HG02798 (cell line): ENCODE measurements at regions not wholly inside any gene's neighbourhood (a gene's known extent, or its start where the extent isn't known, plus 50 kb on each side); places are given as distances from the start of the nearest gene placed in this dataset.
A peak's percentile ranks its signal among the peaks of the same experiment; 100 is the strongest.

ENCODE experiments used
- ATAC-seq: cut with Tn5 transposase; IDR thresholded peaks from one replicate; pipeline ENCODE4 v1.9.1; 2021; ENCODE audit warnings: mild to moderate bottlenecking; ENCODE audit not compliant: unreplicated experiment, poor library complexity

DNA sequence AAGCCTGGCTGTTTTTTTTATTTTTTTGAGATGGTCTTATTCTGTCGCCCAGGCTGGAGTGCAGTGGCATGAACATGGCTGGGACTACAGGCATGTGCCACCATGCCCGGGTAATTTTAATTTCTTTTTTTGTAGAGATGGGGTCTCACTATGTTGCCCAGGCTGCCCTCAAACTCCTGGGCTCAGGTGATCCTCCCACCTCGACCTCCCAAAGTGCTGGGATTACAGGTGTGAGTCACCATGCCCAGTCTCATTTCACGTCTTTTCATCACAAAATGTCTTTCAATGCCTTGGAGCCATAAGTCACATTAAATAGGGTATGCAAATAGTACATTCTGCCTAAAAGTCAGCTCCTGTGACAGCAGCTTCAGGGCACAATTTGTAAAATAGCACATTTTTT, 52.8 kb downstream of the SOX2 start:
- ATAC-seq: no peak

DNA sequence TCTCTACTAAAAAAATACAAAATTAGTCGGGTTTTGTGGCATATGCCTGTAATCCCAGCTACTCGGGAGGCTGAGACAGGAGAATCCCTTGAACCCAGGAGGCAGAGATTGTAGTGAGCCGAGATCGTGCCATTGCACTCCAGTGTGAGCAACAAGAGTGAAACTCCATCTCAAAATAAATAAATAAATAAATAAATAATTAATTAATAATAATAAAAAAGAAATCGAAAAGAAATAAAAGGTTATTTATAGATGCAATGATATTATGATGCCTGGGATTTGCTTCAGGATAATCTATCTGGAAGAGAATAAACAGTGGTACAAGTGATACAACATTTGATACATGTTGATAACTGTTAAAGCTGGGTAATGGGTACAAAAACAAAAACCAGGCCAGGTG, 58.6 kb downstream of the SOX2 start:
- no peak for ATAC-seq

DNA sequence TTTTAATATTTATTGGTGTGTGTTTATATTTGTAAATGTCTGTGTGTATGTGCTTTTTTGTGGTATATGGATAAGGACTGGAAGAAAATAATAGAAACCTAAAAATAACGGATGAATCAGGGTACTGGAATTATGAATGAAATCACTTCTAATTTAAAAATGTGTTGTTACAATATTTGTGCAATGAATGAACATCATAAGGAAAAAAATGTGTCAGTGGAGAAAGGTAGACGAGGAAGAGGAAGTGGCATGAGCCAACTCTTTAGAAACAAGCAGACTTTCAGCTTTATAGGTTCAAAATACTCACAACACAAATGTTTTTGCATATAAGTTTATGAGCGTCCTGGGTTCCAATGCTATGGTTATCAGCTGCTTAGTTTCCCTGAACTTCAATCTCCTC, 59.4 kb downstream of the SOX2 start:
- ATAC-seq: no peak

DNA sequence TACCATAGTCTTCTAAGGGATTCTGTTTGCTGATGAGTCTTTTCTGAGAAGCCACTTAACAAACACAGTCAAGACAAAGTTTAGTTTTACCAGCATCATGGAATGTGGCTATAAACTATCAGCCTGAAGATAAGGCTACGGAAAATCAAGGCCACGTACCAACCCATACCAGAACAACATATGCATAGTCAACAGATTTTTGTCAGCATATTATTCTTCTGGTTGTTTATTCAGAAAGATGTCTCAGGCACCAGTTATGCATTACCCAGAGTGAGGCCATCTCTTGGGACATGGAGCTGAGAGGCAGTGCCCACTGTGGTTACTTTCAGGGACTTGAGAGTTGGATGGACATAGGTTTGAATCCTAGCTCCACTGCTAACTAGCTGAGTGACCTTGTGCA, 60.4 kb downstream of the SOX2 start:
- no peak for ATAC-seq

DNA sequence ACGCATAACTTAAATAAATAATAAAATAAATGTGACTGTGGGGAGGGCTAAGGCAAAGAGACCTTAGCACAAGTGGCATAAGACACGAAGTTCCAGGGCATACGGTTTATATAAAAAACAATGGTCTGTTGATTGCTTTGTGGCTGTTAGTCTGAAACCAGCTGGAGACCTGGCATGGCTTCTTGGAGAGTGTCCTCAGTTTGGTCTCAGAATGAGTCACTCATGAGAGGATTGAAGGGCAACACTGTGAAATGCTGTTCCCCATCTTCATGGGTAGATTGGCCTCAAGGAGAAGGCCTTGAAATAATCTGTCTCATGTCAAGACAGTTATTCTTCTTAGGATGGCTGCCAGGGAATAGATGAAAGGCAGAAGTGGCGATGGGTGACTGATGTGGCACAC, 62.2 kb downstream of the SOX2 start:
- no peak for ATAC-seq

DNA sequence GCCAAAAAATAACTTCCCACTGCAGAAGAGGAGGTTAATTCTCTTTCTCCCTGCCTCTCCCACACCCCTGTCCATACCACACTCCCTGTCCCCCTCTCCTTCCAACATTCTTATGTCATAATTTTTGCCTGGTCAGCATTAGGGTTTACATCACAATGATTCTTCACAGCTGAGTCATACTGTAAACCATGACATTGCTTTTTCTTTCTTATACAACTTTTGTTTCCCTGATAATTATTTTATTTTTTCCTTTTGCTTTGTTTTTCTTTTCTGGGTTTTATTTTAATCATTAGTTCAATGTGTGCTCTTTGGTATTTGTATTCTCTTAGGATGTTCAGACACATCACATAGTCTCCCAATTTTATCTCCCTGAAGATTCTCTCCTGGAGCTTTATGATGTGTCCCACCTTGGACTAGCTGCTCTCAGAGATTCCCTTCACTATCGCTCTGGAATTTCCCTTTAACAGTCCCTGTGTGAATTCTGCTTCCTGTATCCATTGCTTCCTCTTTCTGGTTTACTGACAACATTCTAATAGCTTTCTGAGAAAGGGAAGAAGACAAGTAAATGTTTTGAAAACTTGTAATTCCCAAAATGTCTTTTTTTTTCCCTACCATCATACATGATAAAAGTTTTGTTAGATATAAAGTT, 70.7 kb downstream of the SOX2 start:
- no peak for ATAC-seq

DNA sequence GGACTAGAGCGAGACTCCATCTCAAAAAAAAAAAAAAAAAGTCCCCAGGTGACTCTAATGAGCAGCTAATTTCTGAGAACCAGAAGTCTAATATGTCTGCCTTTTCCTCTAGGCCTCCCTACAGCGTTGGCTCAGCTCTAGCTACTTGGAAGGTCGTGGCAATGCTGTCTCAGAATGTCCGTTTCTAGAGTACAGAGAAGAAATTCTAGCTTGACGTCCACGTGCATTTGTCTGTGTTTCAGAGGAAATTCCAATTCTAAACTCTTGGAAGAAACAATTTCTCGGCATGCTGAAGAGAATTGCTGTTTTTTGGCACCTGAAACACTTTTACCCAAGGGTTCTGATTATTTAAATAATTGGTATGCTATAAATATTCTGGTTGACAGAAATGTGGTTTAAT, 78.8 kb downstream of the SOX2 start:
- ATAC-seq: no peak

DNA sequence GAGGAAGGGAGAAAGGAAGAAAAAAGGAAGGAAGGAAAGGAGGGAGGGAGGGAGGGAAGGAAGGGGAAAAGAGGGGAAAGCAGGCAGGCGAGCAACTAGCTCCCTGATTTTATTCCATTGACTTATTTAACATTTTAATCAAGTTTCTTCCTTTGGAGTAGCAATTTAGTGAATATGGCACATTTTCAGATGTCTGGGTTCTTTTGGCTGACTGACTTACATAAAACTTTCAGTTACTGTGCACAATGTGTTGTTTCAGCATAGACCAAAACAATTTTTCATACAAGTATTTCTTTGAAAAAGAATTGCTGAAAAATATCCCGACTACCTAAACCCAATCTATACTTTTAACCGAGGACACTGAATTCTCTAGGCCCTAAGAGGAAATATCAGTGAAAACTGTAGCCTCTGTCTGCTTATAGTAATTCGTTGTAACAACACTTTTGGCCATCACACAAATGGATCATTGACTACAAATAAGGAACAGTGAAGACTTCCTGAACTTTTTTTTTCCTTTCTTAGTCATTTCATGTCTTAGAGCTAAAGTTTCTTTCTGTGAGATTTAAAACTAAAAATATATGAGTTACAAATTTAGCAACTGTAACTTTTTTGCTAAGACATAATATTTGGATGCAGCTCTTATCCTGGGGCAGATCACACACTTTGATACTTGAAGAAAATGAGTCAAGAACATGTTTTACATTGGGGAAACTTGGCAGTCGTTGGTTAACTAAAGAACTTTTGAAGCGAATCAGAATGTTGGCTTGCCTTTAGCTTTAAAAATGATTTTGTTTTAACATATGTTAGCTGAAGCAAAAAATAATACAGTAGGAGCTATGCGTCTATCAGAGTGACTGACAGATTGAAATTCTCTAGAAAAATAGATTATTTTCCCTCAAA, 79.6 kb downstream of the SOX2 start:
- no peak for ATAC-seq

DNA sequence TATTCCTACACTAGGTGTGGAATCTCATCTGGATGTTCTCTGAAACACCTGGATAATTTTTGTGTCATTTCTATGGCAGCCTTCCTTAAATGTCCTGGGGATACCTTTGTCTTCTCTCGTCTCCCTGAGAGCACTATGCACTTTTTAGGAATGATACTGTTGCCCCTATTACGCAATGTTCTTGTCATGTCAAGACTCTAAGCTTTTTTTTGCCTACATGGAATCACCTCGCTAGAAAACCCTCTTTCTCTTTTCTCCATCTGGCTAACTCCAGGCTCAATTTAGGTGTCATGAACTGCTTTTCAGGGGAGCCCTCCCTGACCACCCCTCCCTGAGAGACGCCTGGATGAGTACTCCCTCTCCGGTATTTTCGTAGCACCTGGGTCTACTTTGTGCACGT, 81.3 kb downstream of the SOX2 start:
- no peak for ATAC-seq

DNA sequence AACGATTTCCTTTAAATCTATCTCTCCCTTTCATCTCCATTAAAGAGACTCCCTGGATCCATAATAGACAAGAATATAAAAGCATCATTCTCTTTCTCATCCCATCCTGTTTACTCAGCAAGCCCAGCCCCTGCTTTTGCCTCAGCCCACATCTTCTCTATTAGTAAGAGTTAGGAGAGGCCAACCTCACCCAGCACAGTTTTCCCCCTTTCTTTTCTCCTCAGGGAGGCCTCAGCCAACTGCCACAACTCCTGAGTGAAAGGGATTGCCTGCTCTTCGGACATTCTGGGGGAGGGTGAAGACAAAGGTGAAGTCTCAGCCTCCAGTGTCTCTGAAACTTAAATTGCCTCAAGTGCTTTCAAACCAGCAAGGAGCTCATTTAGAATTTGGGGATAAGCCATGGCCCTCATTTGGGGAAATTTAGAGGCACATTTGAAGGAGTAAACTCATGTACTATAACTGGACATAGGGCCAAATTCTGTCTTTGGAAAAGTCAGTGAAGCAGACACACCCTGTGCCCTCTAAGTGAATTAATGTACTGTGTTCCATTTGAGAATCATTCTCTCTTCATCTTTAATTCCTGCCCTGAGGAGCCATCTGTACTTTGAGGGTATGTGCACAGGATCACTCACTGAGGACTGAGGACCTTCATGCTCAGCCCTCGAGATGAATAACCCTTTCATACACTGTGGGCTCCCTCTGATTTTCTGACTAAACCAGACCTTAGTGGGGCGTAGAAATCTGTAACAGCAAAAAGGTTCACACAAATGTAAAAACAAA, 82.5 kb downstream of the SOX2 start:
- no peak for ATAC-seq

DNA sequence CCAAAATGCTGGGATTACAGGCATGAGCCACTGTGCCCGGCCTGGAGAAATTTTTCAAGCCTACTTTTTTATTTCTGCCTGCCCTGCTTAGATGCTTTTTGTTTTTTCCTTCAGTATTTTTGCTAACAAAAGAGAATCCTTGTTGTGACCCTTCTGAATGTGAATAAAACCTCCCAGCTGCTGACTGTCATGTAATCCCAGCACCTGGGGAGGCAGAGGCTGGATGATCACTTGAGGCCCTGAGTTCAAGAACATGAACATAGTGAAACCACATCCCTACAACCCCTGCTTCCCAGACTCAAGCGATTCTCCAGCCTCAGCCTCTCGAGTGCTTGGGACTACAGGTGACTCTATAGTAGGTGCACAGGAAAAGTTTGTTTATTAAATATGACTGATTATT, 84.9 kb downstream of the SOX2 start:
- ATAC-seq: no peak

DNA sequence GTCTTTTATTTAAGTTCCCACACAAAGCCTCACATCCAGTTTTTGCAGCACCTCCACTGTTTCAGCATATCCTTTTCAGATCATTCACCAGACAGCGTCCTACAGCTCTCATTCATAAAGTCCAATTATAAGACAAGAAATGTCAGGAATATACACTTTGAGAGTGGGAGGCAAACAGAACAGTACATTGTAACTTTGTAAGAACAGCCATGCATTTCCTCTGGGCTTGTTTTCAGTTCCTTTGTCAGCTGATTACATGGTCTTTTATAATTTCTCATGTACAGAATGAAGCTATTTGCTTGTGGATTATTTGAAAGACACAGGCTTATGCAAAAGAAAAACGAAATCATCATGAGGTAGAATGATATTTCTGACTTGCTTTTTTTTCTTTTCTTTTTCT, 85.7 kb downstream of the SOX2 start:
- no peak for ATAC-seq

DNA sequence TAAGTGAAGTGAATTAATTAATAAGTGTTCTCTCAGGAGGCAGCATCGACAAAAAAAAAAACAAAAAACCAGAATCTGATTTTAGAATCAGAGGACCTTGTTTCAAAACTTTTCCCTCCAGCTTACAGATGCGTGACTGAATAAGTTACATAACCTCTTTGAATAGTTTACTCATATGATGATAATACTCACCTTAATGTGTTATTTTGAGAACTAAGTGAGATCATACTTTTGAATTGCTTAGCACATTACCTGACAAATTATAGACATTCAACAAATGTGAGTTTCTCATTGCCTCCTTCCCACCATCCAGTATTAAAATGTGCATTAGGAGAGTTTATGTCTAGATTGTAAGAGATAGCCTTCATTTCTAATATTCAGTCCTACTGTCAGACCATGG, 94.0 kb downstream of the SOX2 start:
- no peak for ATAC-seq

DNA sequence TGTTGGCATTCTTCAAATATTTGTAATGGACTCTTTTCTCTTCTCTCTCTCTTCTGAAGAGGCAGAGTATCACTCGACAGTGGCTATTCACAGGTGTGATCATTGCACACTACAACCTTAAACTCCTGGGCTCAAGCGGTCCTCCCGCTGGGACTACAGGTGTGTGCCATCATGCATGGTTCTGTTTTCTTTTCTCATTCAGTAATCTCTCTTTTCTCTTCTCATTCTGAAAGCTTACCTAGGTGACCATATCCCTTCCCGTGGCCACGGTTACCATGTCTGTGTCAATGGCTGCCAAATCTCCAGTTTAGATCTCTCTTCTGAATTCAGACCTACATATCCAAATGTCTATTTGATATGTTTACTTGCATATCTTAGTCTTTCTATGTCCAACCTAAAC, 96.3 kb downstream of the SOX2 start:
- ATAC-seq: no peak

DNA sequence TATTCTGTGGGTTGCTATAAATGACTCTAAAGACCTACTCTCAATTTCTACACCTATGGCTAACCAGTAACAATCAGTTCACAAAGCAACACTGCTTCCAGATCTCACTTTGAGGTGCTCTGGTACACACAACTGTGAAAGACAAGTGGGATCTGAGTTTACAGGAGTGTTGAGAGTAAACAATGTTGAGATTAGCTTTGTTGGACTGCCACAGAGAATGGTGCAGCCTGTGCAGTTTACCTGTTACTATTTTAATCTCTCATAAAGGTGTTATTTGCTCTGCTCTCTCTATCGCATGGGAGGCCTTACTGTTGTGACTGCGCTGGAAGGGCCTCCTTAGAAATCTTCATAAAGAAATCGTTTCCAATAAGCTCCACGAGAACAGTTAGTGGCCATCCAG, 112.0 kb downstream of the SOX2 start:
- no peak for ATAC-seq

DNA sequence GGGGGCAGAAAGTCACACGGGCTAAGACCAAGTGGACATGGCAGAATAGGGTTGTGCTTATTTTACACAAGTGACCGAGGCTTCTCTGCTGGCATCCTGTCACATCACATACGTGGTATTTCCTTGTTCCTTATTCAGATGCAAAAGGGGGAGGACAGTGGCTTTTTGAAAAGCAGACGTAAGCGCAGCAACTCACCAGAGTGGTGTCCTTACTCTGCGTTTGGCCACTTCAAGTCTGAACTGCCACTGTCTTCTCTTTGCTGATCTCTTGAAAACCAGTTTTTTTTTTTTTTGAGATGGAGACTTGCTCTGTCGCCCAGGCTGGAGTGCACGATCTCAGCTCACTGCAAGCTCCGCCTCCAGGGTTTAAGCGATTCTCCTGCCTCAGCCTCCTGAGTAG, 113.2 kb downstream of the SOX2 start:
- ATAC-seq: no peak

DNA sequence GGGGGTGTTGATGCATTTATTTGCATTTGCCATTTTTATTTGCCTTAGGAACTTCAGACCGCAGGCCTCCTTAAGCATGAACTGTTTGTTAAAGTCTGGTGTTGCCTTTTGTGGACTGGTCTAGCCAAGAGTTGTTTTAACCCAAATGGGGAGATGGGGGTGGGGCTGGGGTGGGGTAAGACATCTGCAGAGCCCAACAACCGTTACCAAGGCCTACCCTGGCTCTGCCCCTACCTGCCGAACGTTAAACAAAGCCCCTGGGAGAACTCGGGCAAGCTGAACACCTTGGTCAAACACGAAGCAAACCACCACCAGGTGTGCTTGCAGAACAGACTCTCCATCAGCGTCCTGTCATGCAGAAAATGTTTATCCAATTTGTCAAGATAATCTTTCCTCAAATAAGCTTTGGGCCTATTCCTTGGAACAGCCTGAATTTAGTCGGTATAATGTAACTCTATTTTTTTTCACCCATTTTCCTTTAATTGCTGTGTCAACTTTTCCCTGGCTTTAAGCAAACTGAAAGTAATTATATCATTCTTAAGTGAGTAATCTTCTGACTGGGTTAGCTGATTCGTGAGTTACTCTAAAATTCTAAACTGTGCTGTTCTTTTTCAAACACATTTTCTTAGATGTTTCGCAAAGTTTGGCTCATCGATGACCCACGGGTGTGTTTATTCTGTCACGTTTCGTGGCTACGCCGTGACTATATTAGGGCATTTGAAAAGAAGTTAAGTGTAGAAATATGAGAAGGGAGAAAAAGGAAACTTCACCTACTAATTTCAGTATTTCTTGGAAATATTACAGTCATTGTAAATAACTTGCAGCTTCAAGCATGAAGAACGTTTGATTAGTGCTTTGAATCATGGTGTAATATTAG, 127.6 kb downstream of the SOX2 start:
- peak; percentile 20 for ATAC-seq

DNA sequence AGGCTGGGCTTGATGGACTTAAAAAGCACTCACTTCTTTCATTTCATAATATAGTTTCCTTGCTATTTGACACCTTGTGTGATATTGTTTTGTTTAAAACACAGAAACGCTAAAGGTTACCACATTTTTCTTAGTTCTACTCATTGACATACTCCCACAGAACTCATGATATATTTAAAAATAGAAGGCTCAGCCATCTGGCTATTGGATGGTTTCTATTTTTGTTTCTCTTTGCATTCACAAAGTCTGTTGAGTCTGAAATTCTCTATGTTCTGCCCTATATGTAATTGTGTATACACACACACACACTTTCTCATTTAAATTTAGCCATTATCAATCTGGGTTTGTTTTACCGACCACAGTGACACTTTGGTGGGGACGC, 128.2 kb downstream of the SOX2 start:
- peak; percentile 55 for ATAC-seq

DNA sequence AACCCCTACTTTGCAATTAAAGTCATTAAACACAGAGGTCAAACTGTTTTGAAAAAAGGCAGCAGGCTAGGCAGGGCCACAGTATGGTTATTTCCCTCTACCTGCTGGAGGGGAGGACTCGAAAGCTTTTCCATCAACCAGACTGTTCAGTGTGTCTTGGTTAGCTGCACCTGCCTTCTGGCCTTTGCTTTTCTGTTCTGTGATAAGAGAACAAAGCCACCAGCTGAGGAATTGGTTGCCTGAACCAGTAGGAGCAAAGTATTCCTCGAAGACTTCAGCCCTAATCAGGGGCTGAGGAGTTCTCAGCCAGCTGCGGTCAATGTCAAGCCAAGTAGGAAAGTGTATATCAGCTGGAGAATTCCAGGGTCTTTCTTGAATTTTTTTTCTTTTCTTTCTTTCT, 132.5 kb downstream of the SOX2 start:
- no peak for ATAC-seq

DNA sequence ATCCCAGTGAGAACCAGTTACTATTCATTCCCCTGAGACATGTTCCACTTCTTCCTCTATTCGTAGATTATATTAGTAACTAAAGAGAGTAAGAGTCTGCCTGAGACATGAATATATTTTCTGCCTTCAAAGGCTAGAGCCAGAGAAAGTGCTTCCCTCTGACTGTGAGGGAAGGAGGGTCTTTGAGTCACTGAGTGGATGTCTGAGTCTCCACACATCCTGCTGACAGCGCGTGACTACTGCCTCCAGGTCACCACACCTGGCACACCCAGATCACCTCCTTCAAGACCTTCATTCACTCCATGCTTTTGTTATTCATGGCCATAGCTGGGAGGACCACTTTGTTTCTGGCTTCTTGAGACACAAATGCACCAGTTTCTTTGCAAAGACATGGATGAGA, 135.6 kb downstream of the SOX2 start:
- ATAC-seq: no peak
